ENCODE measurements at regions not wholly inside any gene's neighbourhood (a gene's known extent, or its start where the extent isn't known, plus 50 kb on each side); places are given as distances from the start of the nearest gene placed in this dataset.

DNA sequence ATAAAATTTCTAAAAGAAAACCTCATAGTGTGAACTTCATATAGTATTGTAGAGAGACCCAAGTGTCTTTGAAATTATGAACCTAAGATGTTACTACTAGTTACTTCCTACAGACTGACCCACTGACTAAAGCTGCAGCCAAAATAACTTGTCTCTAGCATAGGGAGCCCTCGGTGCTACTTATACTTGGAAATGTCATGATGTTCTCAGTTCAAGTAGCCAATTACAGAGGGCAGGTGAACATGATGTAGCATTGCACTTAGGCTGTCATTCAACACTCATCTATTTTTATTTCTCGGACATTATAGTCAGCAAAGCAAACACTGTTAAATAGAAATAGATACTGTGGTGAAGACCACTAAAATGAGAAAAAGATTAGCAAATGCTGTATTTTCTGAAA lies 165.6 kb downstream of the AREG start:
- Mint-ChIP-seq H3K9me3 (ENCODE audit: low read depth) (no peaks in the 10 kb centered on the region), H3K27ac (no peak overlapping the region), H3K36me3 (no peaks in the 10 kb centered on the region), H3K4me3 (no peak overlapping the region), H3K4me1 (no peaks in the 10 kb centered on the region), H3K27me3 (no peaks in the 10 kb centered on the region)
- DNase-seq (no peak), ATAC-seq (no peak)
- CTCF ChIA-PET = interaction anchor here (0.8 kb wide), 1 partner anchor 12 kb away, joined by 3 read pairs; no protein-coding TSS in a partner anchor

DNA sequence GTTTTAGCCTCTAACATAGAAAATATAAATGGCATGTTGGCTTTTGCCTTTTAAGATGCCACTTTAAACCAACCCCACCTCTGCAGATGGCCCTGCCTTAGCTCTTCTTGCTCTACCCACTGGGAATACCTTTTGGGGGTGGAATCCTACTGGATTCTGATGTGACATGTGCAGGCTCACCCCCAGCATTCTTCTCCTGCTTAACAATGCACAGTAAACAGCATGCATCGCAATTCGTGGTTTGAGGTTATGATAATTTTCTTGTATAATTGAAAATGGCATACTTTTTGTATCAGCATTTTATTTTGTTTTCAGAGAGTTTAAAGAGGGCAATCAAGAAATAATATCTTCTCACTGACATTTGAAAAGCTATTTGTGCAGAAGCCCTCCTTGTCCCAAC lies 167.9 kb downstream of the AREG start:
- CTCF ChIA-PET = no interaction called here
- Mint-ChIP-seq H3K27ac (no peak overlapping the region), H3K27me3 (no peaks in the 10 kb centered on the region), H3K4me1 (no peaks in the 10 kb centered on the region), H3K9me3 (ENCODE audit: low read depth) (no peaks in the 10 kb centered on the region), H3K36me3 (no peaks in the 10 kb centered on the region), H3K4me3 (no peak overlapping the region)
- DNase-seq (no peak), ATAC-seq (no peak)

DNA sequence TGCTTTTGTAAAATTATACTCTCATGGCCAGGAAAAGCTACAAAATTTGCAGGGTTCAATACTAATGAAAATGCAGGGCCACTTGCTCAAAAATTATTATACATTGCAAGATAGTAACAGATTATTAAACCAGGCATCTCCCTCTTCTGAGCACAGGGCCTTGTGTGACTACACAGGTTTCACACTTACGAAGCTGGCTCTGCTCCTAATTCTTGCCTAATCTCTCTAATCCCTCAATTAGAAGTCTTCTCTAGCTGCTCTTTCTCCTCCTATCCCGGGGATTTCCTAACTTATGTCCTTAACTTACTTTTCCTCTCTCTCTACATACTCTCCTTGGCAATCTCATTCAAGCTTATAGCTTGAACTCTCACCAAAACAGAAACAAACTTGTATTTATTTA lies 168.3 kb downstream of the AREG start:
- Mint-ChIP-seq H3K9me3 (ENCODE audit: low read depth) (no peaks in the 10 kb centered on the region), H3K27me3 (no peaks in the 10 kb centered on the region), H3K36me3 (no peaks in the 10 kb centered on the region), H3K27ac (no peak overlapping the region), H3K4me3 (no peak overlapping the region), H3K4me1 (no peaks in the 10 kb centered on the region)
- CTCF ChIA-PET = no interaction called here
- no peak for ATAC-seq
- DNase-seq = no peak

DNA sequence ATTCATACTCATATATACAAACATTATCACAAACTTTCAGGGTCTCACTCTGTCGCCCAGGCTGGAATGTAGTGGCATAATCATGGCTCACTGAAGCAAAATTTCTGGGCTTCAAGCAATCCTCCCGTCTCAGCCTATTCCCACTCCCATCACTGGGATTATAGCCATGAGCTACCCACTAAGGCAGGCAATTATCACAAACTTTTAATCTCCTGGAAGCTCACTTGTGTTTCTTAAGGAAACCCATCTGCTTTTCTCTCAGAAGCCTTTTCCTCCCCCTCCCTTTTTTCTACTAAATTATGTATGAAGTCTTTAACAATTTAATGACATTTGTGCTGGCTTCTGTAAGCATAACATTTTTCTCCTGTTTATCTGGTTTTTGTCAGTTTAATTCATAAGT lies 170.5 kb downstream of the AREG start:
- CTCF ChIA-PET = no interaction called here
- Mint-ChIP-seq H3K4me3 (no peak overlapping the region), H3K4me1 (no peaks in the 10 kb centered on the region), H3K36me3 (no peaks in the 10 kb centered on the region), H3K9me3 (ENCODE audit: low read depth) (no peaks in the 10 kb centered on the region), H3K27me3 (peaks cover 3% of the 10 kb centered on the region), H3K27ac (no peak overlapping the region)
- DNase-seq = no peak
- no peak for ATAC-seq

DNA sequence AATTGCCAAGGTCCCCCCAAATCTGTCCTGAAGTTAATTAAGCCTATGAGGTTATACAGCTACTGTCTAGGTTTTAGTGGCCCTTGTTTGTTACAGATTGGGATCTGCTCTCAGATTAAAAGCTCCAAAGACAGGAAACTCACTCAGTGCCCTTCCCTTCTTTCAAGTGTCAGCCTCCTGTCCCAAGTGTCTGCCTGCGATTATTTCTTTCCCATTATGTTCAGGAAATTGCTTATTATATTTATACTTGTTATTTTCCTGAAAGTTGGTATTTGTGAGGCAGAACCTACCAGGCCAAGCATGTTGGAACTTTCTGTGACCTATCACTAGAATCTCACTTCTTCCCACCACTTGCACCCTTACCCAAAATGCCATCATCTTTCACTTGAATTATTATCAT lies 173.2 kb downstream of the AREG start:
- ATAC-seq = no peak
- Mint-ChIP-seq H3K36me3 (no peaks in the 10 kb centered on the region), H3K9me3 (ENCODE audit: low read depth) (no peaks in the 10 kb centered on the region)

DNA sequence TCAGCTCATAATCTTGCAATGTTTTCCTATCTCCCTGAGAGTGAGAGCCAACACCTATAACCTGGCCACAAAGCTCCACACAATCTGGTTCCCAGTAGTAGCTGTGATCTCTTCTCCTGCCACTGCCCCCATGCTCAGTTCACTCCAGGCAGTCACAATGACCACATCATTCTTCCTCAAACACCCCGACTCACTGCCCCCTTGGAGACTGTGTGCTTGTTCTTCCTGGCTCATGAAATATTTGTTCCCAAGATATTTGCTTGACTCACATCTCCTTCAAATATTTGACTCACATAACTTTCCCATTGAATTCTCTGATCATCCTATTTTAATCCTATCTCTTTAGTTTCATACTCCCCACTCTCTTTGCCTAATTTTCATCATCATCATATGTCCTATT lies 173.7 kb downstream of the AREG start:
- peaks cover 6% of the 10 kb centered on the region for H3K27me3 Mint-ChIP-seq
- ATAC-seq (no peak), DNase-seq (no peak)
- no peaks in the 10 kb centered on the region for H3K4me1 Mint-ChIP-seq
- no peak overlapping the region for H3K4me3 Mint-ChIP-seq
- no peaks in the 10 kb centered on the region for H3K9me3 Mint-ChIP-seq (ENCODE audit: low read depth)
- H3K27ac Mint-ChIP-seq = no peak overlapping the region
- CTCF ChIA-PET = no interaction called here
- H3K36me3 Mint-ChIP-seq = no peaks in the 10 kb centered on the region

More for the DNA sequence above, 173.2 kb downstream of the AREG start:
- Mint-ChIP-seq H3K4me1 (no peaks in the 10 kb centered on the region), H3K27me3 (peaks cover 5% of the 10 kb centered on the region), H3K4me3 (no peak overlapping the region), H3K27ac (no peak overlapping the region)
- DNase-seq = no peak
- CTCF ChIA-PET = no interaction called here

DNA sequence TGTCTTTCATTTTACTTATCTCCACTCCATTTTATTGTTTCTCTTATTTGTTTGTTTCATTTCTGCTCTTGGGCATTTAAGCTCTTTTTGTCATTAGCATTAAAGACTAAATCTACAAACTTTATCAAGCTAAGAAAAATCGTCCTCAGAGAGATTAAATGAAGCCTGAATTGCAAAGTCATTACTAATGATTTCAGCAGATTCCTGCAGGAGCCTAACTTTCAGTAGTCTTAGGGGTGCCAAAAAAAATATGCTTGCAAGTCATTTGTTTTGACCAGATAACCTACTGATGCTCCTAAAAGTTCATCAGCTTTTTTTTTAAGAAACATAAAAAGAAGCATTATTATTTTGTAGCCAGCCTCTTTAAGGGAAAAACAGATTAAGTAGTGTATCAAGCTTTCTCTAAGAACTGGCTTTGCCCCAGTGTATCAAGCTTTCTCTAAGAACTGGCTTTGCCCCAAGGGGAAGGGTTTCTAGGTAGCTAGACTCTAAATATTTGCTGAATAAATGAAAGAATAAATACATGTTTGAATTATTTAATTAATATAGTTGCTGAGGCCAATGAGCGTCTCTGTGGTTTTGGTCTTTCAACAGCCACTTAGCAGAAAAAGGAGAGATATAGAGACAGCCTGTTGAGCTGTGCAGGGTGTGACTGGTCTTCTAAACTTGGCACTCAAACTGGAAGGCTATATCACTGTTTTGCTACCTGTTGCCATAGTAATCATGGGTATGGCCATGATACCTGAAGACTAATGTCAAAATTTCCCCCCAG lies 174.2 kb downstream of the BTC start:
- Mint-ChIP-seq H3K27ac (no peak overlapping the region), H3K27me3 (peaks cover 6% of the 10 kb centered on the region), H3K36me3 (no peaks in the 10 kb centered on the region), H3K9me3 (ENCODE audit: low read depth) (no peaks in the 10 kb centered on the region), H3K4me1 (no peaks in the 10 kb centered on the region), H3K4me3 (no peak overlapping the region)
- ATAC-seq (no peak), DNase-seq (no peak)
- CTCF ChIA-PET = no interaction called here

DNA sequence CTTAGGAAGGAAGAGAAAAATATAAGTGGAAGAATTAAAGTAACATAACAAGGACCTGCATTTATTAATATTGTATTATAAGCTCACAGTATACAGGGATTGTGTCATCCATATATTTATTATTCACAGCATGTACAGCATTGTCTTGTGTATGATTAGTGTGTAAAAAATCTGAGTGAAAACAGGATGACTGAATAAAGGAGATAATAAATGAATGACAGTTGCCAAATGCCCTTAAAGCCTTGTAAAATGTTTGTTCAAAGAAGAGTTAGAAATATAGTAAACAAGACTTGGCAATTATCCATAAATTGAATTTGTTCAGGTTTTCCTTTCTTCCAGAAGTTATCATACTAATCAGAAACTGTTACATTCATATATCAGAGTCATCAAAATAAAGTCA lies 172.7 kb downstream of the BTC start:
- Mint-ChIP-seq H3K4me1 (no peaks in the 10 kb centered on the region), H3K36me3 (no peaks in the 10 kb centered on the region), H3K27me3 (peaks cover 6% of the 10 kb centered on the region), H3K27ac (no peak overlapping the region), H3K9me3 (ENCODE audit: low read depth) (no peaks in the 10 kb centered on the region), H3K4me3 (no peak overlapping the region)
- DNase-seq = no peak
- CTCF ChIA-PET = no interaction called here
- no peak for ATAC-seq

DNA sequence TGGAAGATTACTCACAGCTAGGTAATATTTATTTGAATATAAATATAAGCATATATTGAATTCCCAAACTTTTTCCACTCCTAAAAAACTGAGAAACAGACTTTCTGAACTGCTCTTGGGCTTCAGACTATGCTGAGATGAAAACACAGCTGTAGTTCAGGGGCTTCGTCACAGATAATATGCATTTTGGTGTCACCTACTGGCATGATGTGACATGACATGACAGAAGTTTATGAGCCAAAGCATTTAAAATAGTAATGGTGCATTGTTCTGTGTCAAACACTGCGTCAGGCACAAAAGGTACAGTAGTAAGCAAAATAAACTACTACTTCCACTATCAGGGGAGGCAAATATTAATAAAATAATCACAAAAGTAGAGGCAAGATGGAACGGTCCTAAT lies 171.3 kb downstream of the BTC start:
- no peak for ATAC-seq
- CTCF ChIA-PET = interaction anchor here (0.9 to 1.0 kb wide), 2 partner anchors 12 to 245 kb away, joined by 3 read pairs; no protein-coding TSS in a partner anchor

DNA sequence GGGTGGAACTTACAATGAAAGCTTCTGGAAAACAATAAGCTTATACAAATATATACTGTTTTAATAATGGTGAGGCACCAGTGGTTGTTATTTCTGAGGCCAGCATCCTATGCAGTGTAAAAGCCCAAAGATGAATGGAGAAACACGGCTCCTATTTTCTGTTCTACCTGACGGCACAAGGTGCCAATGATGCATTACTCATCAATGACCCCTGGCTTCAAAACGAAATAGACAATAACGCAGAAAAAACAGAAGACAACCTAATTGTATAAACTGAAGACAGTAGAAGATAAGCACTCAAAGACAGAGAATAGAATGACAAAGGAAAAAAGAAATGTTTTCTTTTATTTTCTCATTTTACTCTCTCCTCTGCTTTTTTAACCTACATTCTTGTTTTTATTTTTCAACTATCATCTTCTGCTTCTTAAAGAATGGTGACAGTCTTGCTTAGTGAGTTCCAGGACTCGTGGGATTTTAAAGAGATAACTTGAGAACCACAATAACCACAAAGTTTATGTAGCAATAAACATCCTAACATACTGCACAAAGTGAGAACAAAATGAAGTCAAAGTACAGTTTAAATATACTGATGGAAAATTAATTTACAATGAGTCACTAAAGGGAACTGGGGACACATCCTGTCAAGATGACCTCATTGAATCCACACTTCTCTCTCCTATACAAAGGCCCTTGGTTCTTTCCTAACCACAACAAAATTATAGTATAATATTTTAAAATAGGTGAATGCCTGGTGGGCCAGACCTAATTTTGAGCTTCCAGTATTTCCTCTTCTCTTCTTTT lies 169.8 kb downstream of the BTC start:
- CTCF ChIA-PET = no interaction called here
- DNase-seq (no peak), ATAC-seq (no peak)
- H3K27ac Mint-ChIP-seq = no peak overlapping the region
- no peaks in the 10 kb centered on the region for H3K9me3 Mint-ChIP-seq (ENCODE audit: low read depth)
- H3K4me3 Mint-ChIP-seq = no peak overlapping the region
- H3K36me3 Mint-ChIP-seq = no peaks in the 10 kb centered on the region
- H3K4me1 Mint-ChIP-seq = no peaks in the 10 kb centered on the region
- H3K27me3 Mint-ChIP-seq = peaks cover 6% of the 10 kb centered on the region

More for the DNA sequence above, 171.3 kb downstream of the BTC start:
- no peaks in the 10 kb centered on the region for H3K4me1 Mint-ChIP-seq
- H3K9me3 Mint-ChIP-seq (ENCODE audit: low read depth) = no peaks in the 10 kb centered on the region
- peaks cover 6% of the 10 kb centered on the region for H3K27me3 Mint-ChIP-seq
- no peaks in the 10 kb centered on the region for H3K36me3 Mint-ChIP-seq
- no peak overlapping the region for H3K27ac Mint-ChIP-seq
- no peak for DNase-seq
- H3K4me3 Mint-ChIP-seq = no peak overlapping the region

DNA sequence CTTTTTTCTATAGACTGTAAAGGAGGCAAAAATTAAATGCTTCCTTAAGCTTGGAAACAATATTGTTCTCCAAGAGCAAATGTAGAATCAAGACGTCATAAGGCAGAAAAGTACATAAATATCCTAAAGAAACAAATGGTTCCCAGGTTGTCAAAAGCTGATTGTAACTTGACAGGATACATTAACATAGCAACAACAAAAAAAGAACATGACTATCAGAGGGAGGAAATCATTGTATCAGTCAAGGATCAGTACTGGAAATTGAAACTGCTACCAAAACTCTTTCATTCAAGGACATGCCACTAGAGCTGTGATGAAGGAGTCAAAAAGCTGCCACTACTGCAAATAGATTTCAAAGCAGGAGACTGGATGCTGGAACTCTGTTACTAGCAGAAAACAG lies 168.3 kb downstream of the BTC start:
- CTCF ChIA-PET = no interaction called here
- no peak for ATAC-seq
- no peak overlapping the region for H3K27ac Mint-ChIP-seq
- H3K4me1 Mint-ChIP-seq = no peaks in the 10 kb centered on the region
- no peaks in the 10 kb centered on the region for H3K36me3 Mint-ChIP-seq
- DNase-seq = no peak
- H3K27me3 Mint-ChIP-seq = peaks cover 3% of the 10 kb centered on the region
- H3K4me3 Mint-ChIP-seq = no peak overlapping the region
- H3K9me3 Mint-ChIP-seq (ENCODE audit: low read depth) = no peaks in the 10 kb centered on the region

DNA sequence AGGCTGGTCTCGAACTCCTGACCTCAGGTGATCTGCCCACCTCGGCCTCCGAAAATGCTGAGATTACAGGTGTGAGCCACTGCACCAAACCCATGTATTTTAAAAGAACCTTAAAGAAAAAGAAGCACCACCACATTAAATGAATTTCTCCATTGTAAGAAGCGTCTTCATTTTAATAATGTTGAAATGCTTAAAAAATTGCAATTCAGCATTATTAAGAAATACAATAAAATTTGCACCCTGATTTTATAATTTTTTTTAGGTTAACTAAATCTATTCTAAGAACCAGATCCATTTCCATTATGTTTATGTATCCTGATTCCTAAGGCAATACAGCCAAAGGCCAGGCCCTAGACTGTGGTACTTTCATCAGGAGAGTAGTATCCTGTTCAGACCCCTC lies 167.2 kb downstream of the BTC start:
- no peaks in the 10 kb centered on the region for H3K4me1 Mint-ChIP-seq
- no peaks in the 10 kb centered on the region for H3K9me3 Mint-ChIP-seq (ENCODE audit: low read depth)
- ATAC-seq (no peak), DNase-seq (no peak)
- H3K27ac Mint-ChIP-seq = no peak overlapping the region
- no peaks in the 10 kb centered on the region for H3K36me3 Mint-ChIP-seq
- H3K4me3 Mint-ChIP-seq = no peak overlapping the region
- CTCF ChIA-PET = no interaction called here
- H3K27me3 Mint-ChIP-seq = peaks cover 3% of the 10 kb centered on the region

DNA sequence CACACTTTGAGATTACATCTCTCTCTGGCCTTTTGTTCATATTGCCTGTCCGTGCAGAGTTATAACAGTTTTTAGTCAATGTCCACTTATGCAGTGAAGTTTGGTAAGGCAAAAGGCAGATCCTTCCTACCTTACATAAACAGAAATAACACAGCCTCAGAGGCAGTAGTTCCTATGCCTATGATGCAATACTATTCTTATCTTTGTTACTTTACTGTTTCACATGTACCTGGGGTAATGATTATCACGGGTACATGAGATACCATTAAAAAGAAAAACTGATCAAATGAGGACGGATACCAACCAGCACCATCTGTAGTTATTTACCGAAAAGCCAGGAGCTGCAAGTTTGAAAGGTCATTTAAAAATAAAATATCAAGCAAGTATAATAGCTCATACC lies 166.8 kb downstream of the BTC start:
- CTCF ChIA-PET = no interaction called here
- Mint-ChIP-seq H3K36me3 (no peaks in the 10 kb centered on the region), H3K9me3 (ENCODE audit: low read depth) (no peaks in the 10 kb centered on the region), H3K27me3 (peaks cover 3% of the 10 kb centered on the region), H3K27ac (no peak overlapping the region), H3K4me1 (peaks cover under 1% of the 10 kb centered on the region), H3K4me3 (no peak overlapping the region)
- ATAC-seq = no peak
- DNase-seq = no peak

DNA sequence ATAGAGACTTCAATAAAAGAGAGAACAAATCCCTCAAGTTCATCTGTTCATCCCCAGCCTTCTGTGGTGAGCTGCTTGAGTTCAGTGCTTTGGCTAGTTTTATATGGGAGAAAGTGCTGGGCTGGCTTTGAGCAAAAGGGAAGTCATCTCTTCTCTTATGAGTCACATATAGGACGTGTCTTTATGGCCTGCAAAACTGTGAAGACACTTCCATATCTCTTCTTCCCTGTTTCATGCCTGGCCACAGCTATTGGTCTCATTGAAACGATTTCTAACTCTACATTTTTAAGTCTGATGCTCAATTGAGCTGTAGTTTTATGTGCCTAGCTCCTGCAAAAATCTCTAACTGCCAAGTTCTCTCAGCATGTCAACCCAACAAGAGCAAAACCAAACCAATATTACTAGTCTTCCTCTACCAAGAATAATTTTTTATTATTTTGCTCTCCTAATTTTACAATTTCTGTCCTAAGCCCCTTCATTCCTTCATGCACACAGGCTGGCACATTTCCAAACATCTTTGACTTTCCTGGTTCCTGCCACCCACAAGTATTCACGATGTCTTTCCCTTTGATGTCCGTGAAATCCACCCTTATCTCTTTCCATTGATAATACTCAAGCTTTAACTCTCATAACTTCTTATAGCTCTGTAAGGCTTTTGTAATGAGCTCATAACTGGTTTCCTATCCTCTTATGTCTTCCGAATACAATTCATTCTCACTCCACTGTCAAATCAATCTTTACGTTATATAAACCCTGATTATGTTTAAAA lies 165.3 kb downstream of the BTC start:
- DNase-seq (no peak), ATAC-seq (no peak)
- Mint-ChIP-seq H3K4me1 (peaks cover 5% of the 10 kb centered on the region), H3K27ac (no peak overlapping the region), H3K36me3 (no peaks in the 10 kb centered on the region), H3K9me3 (ENCODE audit: low read depth) (no peaks in the 10 kb centered on the region), H3K27me3 (peaks cover 3% of the 10 kb centered on the region), H3K4me3 (no peak overlapping the region)
- CTCF ChIA-PET = no interaction called here

Data from activated CD8-positive, alpha-beta memory T cell treated with anti-CD3 and anti-CD28 coated beads, Interleukin-2, amount 10 ng/mL, durations not matched to agents 7 days and 5 days (primary cell).